ENCODE measurements at regions not wholly inside any gene's neighbourhood (a gene's known extent, or its start where the extent isn't known, plus 50 kb on each side); places are given as distances from the start of the nearest gene placed in this dataset.

DNA sequence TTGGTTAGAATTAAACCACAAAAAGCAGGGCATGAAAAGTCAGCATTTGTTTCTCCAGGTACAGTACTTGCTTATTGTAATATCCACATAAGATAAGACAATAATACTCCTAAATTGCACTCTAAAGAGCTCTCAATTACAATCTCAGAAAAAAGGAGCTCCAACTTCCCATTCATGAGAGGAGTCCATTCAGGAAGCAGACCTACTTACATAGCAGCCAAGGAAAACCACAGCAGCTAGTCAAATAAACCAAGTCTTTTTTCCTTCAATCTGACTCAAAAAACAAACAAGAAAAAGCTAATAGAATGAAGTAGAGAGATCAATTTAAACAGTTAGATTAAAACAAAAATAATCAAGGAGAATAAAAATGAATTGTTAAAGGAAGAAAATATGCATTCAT, 885.2 kb upstream of the SLITRK6 start:
- Histone ChIP-seq H3K27ac (no peak overlapping the region), H3K4me3 (no peak overlapping the region), H3K4me1 (no peaks in the 10 kb centered on the region), H3K9me3 (no peaks in the 10 kb centered on the region), H3K36me3 (no peaks in the 10 kb centered on the region), H3K27me3 (no peaks in the 10 kb centered on the region)
- DNase-seq (no peak), ATAC-seq (ENCODE audit: low FRiP score in 2 of 2) (no peak)
- no peak for TF ChIP-seq EP300 (IDR thresholded peaks at IDR 0.05)
- TF ChIP-seq POLR2AphosphoS5 (IDR thresholded peaks at IDR 0.05): no peak
- TF ChIP-seq, protein P1, sequence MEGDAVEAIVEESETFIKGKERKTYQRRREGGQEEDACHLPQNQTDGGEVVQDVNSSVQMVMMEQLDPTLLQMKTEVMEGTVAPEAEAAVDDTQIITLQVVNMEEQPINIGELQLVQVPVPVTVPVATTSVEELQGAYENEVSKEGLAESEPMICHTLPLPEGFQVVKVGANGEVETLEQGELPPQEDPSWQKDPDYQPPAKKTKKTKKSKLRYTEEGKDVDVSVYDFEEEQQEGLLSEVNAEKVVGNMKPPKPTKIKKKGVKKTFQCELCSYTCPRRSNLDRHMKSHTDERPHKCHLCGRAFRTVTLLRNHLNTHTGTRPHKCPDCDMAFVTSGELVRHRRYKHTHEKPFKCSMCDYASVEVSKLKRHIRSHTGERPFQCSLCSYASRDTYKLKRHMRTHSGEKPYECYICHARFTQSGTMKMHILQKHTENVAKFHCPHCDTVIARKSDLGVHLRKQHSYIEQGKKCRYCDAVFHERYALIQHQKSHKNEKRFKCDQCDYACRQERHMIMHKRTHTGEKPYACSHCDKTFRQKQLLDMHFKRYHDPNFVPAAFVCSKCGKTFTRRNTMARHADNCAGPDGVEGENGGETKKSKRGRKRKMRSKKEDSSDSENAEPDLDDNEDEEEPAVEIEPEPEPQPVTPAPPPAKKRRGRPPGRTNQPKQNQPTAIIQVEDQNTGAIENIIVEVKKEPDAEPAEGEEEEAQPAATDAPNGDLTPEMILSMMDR (IDR thresholded peaks at IDR 0.05): no peak
- TF ChIP-seq POLR2A (IDR thresholded peaks at IDR 0.05): no peak

DNA sequence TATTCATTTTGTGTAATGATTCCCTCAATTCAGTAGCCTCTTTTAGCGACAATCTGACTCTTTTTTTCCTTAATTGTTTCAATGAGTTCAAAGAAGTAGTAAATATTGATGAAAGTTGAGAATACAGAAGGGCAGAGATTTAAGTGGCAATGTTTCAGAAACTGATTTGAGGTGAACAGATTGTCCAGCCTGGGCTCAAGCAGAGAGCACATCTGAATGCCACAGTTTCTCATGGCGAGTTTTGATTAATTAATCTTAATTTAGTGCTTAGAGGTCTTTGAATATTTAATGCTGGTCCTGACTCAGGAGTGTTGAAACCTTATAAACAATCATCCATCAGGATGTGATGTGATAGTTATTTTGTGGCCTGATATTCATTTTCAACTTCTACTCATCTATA, 890.7 kb upstream of the SLITRK6 start:
- ATAC-seq (ENCODE audit: low FRiP score in 2 of 2): no peak
- no peak for TF ChIP-seq POLR2AphosphoS5 (IDR thresholded peaks at IDR 0.05)
- TF ChIP-seq EP300 (IDR thresholded peaks at IDR 0.05): no peak
- no peak for TF ChIP-seq POLR2A (IDR thresholded peaks at IDR 0.05)
- TF ChIP-seq, protein P1 (IDR thresholded peaks at IDR 0.05): no peak
- Histone ChIP-seq H3K27me3 (no peaks in the 10 kb centered on the region), H3K27ac (no peak overlapping the region), H3K4me1 (no peaks in the 10 kb centered on the region), H3K36me3 (no peaks in the 10 kb centered on the region), H3K4me3 (no peak overlapping the region), H3K9me3 (peaks cover 0 to 7% (median 0%) of the 10 kb centered on the region in 4 donors)
- WGBS, 2 donors: 69 to 74% methylated on average over 2 of the region's 2 CpGs
- no peak for DNase-seq

DNA sequence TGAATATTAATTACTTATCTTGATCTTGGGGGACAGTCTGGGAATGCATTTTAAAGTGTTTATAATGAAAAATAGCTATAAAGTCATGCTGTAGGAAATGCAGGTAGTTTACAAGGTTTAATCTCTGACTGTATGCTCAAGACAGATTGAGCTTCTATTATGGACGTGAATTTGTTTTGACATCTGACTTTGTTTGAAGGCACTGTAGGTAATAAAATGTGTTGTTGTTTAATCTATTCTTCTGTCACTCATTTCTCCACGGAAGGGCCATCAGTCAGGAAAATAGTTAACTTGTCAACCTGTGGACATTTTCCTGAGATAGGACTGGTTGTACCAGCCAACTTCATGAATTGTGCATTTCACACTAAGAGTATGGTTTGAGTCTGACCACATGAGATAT, 893.1 kb upstream of the SLITRK6 start:
- peaks cover 0 to 11% (median 0%) of the 10 kb centered on the region in 4 donors for H3K9me3 ChIP-seq
- TF ChIP-seq POLR2AphosphoS5 (IDR thresholded peaks at IDR 0.05) (no peak), POLR2A (IDR thresholded peaks at IDR 0.05) (no peak), EP300 (IDR thresholded peaks at IDR 0.05) (no peak)
- TF ChIP-seq, protein P1 (IDR thresholded peaks at IDR 0.05): no peak
- H3K27ac ChIP-seq: no peak overlapping the region
- H3K4me1 ChIP-seq: no peaks in the 10 kb centered on the region
- H3K4me3 ChIP-seq: no peak overlapping the region
- H3K27me3 ChIP-seq: no peaks in the 10 kb centered on the region
- no peaks in the 10 kb centered on the region for H3K36me3 ChIP-seq
- ATAC-seq (ENCODE audit: low FRiP score in 2 of 2) (no peak), DNase-seq (no peak)
- WGBS, 2 donors: 52 to 60% methylated on average over 2 of the region's 2 CpGs

DNA sequence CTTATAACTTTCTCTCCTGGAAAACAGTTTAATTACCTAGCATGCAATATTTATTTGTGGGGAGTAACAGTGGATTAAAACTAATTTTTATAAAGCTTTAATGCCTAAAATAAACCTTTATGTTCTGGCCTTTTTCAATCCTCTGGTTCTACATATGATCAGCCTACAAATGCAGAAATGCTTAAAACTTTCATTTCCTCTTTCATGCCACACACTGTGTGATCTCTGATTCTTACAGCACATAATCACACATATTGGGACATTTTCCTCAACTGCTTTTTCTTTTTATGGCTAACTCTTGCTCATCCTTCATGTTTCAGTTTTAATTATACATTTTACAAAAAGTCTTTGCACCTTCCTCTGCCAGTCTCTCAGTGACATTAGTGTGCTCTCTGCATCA, 910.8 kb upstream of the SLITRK6 start:
- H3K36me3 ChIP-seq: no peaks in the 10 kb centered on the region
- no peak overlapping the region for H3K4me3 ChIP-seq
- H3K27me3 ChIP-seq: no peaks in the 10 kb centered on the region
- no peaks in the 10 kb centered on the region for H3K9me3 ChIP-seq
- no peak overlapping the region for H3K27ac ChIP-seq
- DNase-seq (no peak), ATAC-seq (ENCODE audit: low FRiP score in 2 of 2) (no peak)
- H3K4me1 ChIP-seq: no peaks in the 10 kb centered on the region
- no peak for TF ChIP-seq POLR2AphosphoS5 (IDR thresholded peaks at IDR 0.05)

DNA sequence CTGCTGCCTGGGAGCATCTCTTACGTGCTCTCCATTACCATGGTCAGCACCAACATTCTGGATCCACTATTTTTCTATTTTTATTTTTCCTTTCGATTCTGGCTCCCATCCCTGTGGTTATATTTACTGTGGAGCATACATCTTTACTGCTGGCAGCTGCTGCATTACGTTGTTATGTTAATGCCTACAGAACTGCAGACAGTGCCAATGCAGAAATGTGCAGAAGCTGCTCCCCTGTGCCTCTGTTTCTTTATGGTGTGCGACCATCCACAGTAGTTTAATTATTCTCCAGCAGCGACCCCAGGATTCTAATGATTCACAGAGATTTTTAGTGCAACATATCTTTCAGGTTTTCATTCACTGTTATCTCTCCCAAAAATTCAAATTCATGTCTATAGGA, 911.7 kb upstream of the SLITRK6 start:
- no peak for ATAC-seq (ENCODE audit: low FRiP score in 2 of 2)
- no peak for DNase-seq
- no peaks in the 10 kb centered on the region for H3K9me3 ChIP-seq
- no peak overlapping the region for H3K27ac ChIP-seq
- H3K27me3 ChIP-seq: no peaks in the 10 kb centered on the region
- no peaks in the 10 kb centered on the region for H3K4me1 ChIP-seq
- WGBS, 2 donors: 69 to 78% methylated on average over 5 of the region's 5 CpGs
- no peak for TF ChIP-seq POLR2AphosphoS5 (IDR thresholded peaks at IDR 0.05)
- TF ChIP-seq EP300 (IDR thresholded peaks at IDR 0.05): no peak
- TF ChIP-seq POLR2A (IDR thresholded peaks at IDR 0.05): no peak
- TF ChIP-seq, protein P1 (IDR thresholded peaks at IDR 0.05): no peak
- no peak overlapping the region for H3K4me3 ChIP-seq
- H3K36me3 ChIP-seq: no peaks in the 10 kb centered on the region
